ENCODE measurements at regions not wholly inside any gene's neighbourhood (a gene's known extent, or its start where the extent isn't known, plus 50 kb on each side); places are given as distances from the start of the nearest gene placed in this dataset.
"Not testable (repeated sequence)": the region's sequence is repeated elsewhere in the genome, so short reads cannot be mapped to it uniquely, and the experiment has no call there.

GRCh38 chr2:207363761-207364290 lies 165.9 kb upstream of the CREB1 start:
- no peak for DNase-seq (ENCODE audit: low read depth in 2 of 2)

GRCh38 chr2:207370646-207371045 lies 159.1 kb upstream of the CREB1 start:
- no peak for DNase-seq (ENCODE audit: low read depth in 2 of 2)

- DNase-seq (ENCODE audit: low read depth in 2 of 2) = no peak
Observed at GRCh38 chr2:207371877-207372276, 157.9 kb upstream of the CREB1 start.

GRCh38 chr2:207372483-207372882 lies 157.3 kb upstream of the CREB1 start:
- no peak for DNase-seq (ENCODE audit: low read depth in 2 of 2)

- DNase-seq (ENCODE audit: low read depth in 2 of 2) = no peak
Observed at GRCh38 chr2:207375207-207375875, 154.4 kb upstream of the CREB1 start.

GRCh38 chr2:207378620-207379019 lies 151.1 kb upstream of the CREB1 start:
- not testable (repeated sequence) for DNase-seq (ENCODE audit: low read depth in 2 of 2)

- DNase-seq (ENCODE audit: low read depth in 2 of 2) = no peak
Observed at GRCh38 chr2:207385076-207385475, 144.7 kb upstream of the CREB1 start.

- no peak for DNase-seq (ENCODE audit: low read depth in 2 of 2)
Observed at GRCh38 chr2:207385903-207386302, 143.9 kb upstream of the CREB1 start.

GRCh38 chr2:207387001-207387571 lies 142.7 kb upstream of the CREB1 start:
- DNase-seq (ENCODE audit: low read depth in 2 of 2) = no peak

- no peak for DNase-seq (ENCODE audit: low read depth in 2 of 2)
Observed at GRCh38 chr2:207390302-207391095, 139.3 kb upstream of the CREB1 start.

GRCh38 chr2:207394203-207394781 lies 135.5 kb upstream of the CREB1 start:
- DNase-seq (ENCODE audit: low read depth in 2 of 2) = no peak

GRCh38 chr2:207394812-207395534 lies 134.8 kb upstream of the CREB1 start:
- no peak for DNase-seq (ENCODE audit: low read depth in 2 of 2)

- no peak for DNase-seq (ENCODE audit: low read depth in 2 of 2)
Observed at GRCh38 chr2:207395535-207396251, 134.1 kb upstream of the CREB1 start.

GRCh38 chr2:207397917-207398655 lies 131.7 kb upstream of the CREB1 start:
- DNase-seq (ENCODE audit: low read depth in 2 of 2) = no peak

- no peak for DNase-seq (ENCODE audit: low read depth in 2 of 2)
Observed at GRCh38 chr2:207399301-207399700, 130.5 kb upstream of the CREB1 start.

GRCh38 chr2:207401338-207401737 lies 128.4 kb upstream of the CREB1 start:
- no peak for DNase-seq (ENCODE audit: low read depth in 2 of 2)

GRCh38 chr2:207403141-207403540 lies 126.6 kb upstream of the CREB1 start:
- no peak for DNase-seq (ENCODE audit: low read depth in 2 of 2)

- no peak for DNase-seq (ENCODE audit: low read depth in 2 of 2)
Observed at GRCh38 chr2:207403950-207404349, 125.8 kb upstream of the CREB1 start.

GRCh38 chr2:207405150-207405549 lies 124.6 kb upstream of the CREB1 start:
- no peak for DNase-seq (ENCODE audit: low read depth in 2 of 2)

GRCh38 chr2:207408086-207408794 lies 121.5 kb upstream of the CREB1 start:
- no peak for DNase-seq (ENCODE audit: low read depth in 2 of 2)

Measured in activated CD8-positive, alpha-beta memory T cell treated with anti-CD3 and anti-CD28 coated beads for 4 hours (primary cell).